Retinal pigment epithelial cell (primary cell): ENCODE measurements at regions not wholly inside any gene's neighbourhood (a gene's known extent, or its start where the extent isn't known, plus 50 kb on each side); places are given as distances from the start of the nearest gene placed in this dataset.
A peak's percentile ranks its signal among the peaks of the same experiment; 100 is the strongest.

Experiments used
- DNase-seq: peaks from one replicate; pipeline ENCODE4 v3.0.0-alpha.2; 2010; ENCODE audit warnings: low read depth
- H3K4me3 ChIP-seq: 2 replicates; pipeline ENCODE4 v1.5.1; 2011; ENCODE audit warnings: mild to moderate bottlenecking, low read length, control low read depth, moderate library complexity
- CTCF ChIP-seq: conservative IDR thresholded peaks from 2 replicates; pipeline ENCODE4 v1.5.1; 2011; ENCODE audit warnings: low read depth, low read length, control low read depth, inconsistent platforms

GRCh38 chr6:90948540-90948939 lies 361.7 kb upstream of the MAP3K7 start:
- no peak for DNase-seq
- no peak overlapping the region for H3K4me3 ChIP-seq
- TF ChIP-seq CTCF: no peak

- DNase-seq: no peak
- no peak for TF ChIP-seq CTCF
- no peak overlapping the region for H3K4me3 ChIP-seq
Observed at GRCh38 chr6:90947184-90948064, 360.6 kb upstream of the MAP3K7 start.

GRCh38 chr6:90941885-90942284 lies 355.0 kb upstream of the MAP3K7 start:
- no peak for TF ChIP-seq CTCF
- H3K4me3 ChIP-seq: no peak overlapping the region
- DNase-seq: no peak

- peak; percentile 51 for DNase-seq
- peak; percentile 55 for TF ChIP-seq CTCF
- H3K4me3 ChIP-seq: no peak overlapping the region
Observed at GRCh38 chr6:90940812-90941481, 354.1 kb upstream of the MAP3K7 start.

GRCh38 chr6:90939906-90940305 lies 353.0 kb upstream of the MAP3K7 start:
- no peak for DNase-seq
- H3K4me3 ChIP-seq: no peak overlapping the region
- no peak for TF ChIP-seq CTCF

GRCh38 chr6:90938122-90938521 lies 351.2 kb upstream of the MAP3K7 start:
- H3K4me3 ChIP-seq: no peak overlapping the region
- no peak for TF ChIP-seq CTCF
- DNase-seq: no peak
